AG04450 (cell line): ENCODE measurements at regions not wholly inside any gene's neighbourhood (a gene's known extent, or its start where the extent isn't known, plus 50 kb on each side); places are given as distances from the start of the nearest gene placed in this dataset.

Experiments
- CTCF ChIA-PET: fragments of 300-600, 350-600 bp; formaldehyde crosslinking; extraction: SDS; loops from one replicate; lab custom pipeline; 2022; ENCODE audit warnings: antibody characterized with exemption, inconsistent platforms; lab: Charles Lee
- POLR2A ChIA-PET: fragments of 350-600 bp; formaldehyde crosslinking; extraction: SDS; loops from one replicate; lab custom pipeline; 2021; ENCODE audit warnings: antibody characterized with exemption, inconsistent platforms; lab: Yijun Ruan, JAX
- DNase-seq: peaks from one replicate; pipeline ENCODE4 v3.0.0-alpha.2; 2011; ENCODE audit warnings: low read depth, low spot score
- H3K27ac ChIP-seq: one replicate; pipeline ENCODE4 v1.5.1; 2012; ENCODE audit warnings: low read depth, low read length, control low read depth
- H3K27me3 ChIP-seq: one replicate; pipeline ENCODE4 v1.6.0; 2012; ENCODE audit warnings: low read length; ENCODE audit not compliant: control insufficient read depth, insufficient read depth
- H3K4me3 ChIP-seq: 2 replicates; pipeline ENCODE4 v1.5.1; 2011; ENCODE audit warnings: mild to moderate bottlenecking, low read depth, low read length, control low read depth
- H3K9me3 ChIP-seq: 2 replicates; pipeline ENCODE4 v1.5.1; 2012; ENCODE audit warnings: low read length; ENCODE audit not compliant: control insufficient read depth, insufficient read depth
- CTCF ChIP-seq: IDR thresholded peaks from 2 replicates; pipeline ENCODE4 v1.5.1; 2011; ENCODE audit warnings: low read depth, low read length, control low read depth, inconsistent platforms

GRCh38 chr11:90890347-90890746 is 667.5 kb upstream of the CHORDC1 start:
- DNase-seq: no peak
- ChIA-PET POLR2A (no interaction called here), CTCF (no interaction called here)
- H3K27me3 ChIP-seq: no peaks in the 10 kb centered on the region
- no peak overlapping the region for H3K4me3 ChIP-seq
- no peak overlapping the region for H3K27ac ChIP-seq
- H3K9me3 ChIP-seq: no peaks in the 10 kb centered on the region
- TF ChIP-seq CTCF: no peak

- Histone ChIP-seq H3K4me3 (no peak overlapping the region), H3K9me3 (no peaks in the 10 kb centered on the region), H3K27me3 (no peaks in the 10 kb centered on the region), H3K27ac (no peak overlapping the region)
- POLR2A ChIA-PET: no interaction called here
- CTCF ChIA-PET: no interaction called here
- TF ChIP-seq CTCF: no peak
- DNase-seq: no peak
These were observed 661.3 kb upstream of the CHORDC1 start for GRCh38 chr11:90884181-90884580.

- no peak for TF ChIP-seq CTCF
- Histone ChIP-seq H3K4me3 (no peak overlapping the region), H3K27ac (no peak overlapping the region), H3K27me3 (no peaks in the 10 kb centered on the region), H3K9me3 (peaks cover 4% of the 10 kb centered on the region; the same call in 1 of the 2 replicates)
- CTCF ChIA-PET: no interaction called here
- POLR2A ChIA-PET: no interaction called here
- DNase-seq: no peak
These were observed 652.1 kb upstream of the CHORDC1 start for GRCh38 chr11:90874986-90875385.

- CTCF ChIA-PET: no interaction called here
- H3K27ac ChIP-seq: no peak overlapping the region
- H3K4me3 ChIP-seq: no peak overlapping the region
- peaks cover 4% of the 10 kb centered on the region; the same call in 1 of the 2 replicates for H3K9me3 ChIP-seq
- TF ChIP-seq CTCF: no peak
- no peaks in the 10 kb centered on the region for H3K27me3 ChIP-seq
- POLR2A ChIA-PET: no interaction called here
- no peak for DNase-seq
These were observed 651.4 kb upstream of the CHORDC1 start for GRCh38 chr11:90874281-90874680.

GRCh38 chr11:90867416-90867815 is 644.6 kb upstream of the CHORDC1 start:
- Histone ChIP-seq H3K27ac (no peak overlapping the region), H3K9me3 (no peaks in the 10 kb centered on the region), H3K27me3 (no peaks in the 10 kb centered on the region), H3K4me3 (no peak overlapping the region)
- ChIA-PET CTCF (no interaction called here), POLR2A (no interaction called here)
- DNase-seq: no peak
- no peak for TF ChIP-seq CTCF
